ENCODE measurements at regions not wholly inside any gene's neighbourhood (a gene's known extent, or its start where the extent isn't known, plus 50 kb on each side); places are given as distances from the start of the nearest gene placed in this dataset.

- Histone ChIP-seq H3K4me1 (no peaks in the 10 kb centered on the region), H3K9me3 (no peaks in the 10 kb centered on the region), H3K4me3 (no peak overlapping the region), H3K27me3 (no peaks in the 10 kb centered on the region), H3K36me3 (no peaks in the 10 kb centered on the region), H3K27ac (no peak overlapping the region)
- TF ChIP-seq POLR2AphosphoS5 (IDR thresholded peaks at IDR 0.05; ENCODE audit: insufficient read depth in 1 of 2, low read depth in 1 of 2) (no peak), POLR2A (IDR thresholded peaks at IDR 0.05) (no peak), CTCF (IDR thresholded peaks at IDR 0.05) (no peak)
- intact Hi-C loops (cut with DNase I) = no loop called here
- peak; percentile 64 to 88 for DNase-seq (ENCODE audit: extremely low spot score in 2 of 2)
Observed at GRCh38 chr10:128993911-128994538, 473.0 kb upstream of the MGMT start.

GRCh38 chr10:128994598-128995143 is 472.4 kb upstream of the MGMT start:
- Histone ChIP-seq H3K4me1 (no peaks in the 10 kb centered on the region), H3K27ac (no peak overlapping the region), H3K36me3 (no peaks in the 10 kb centered on the region), H3K27me3 (no peaks in the 10 kb centered on the region), H3K4me3 (no peak overlapping the region), H3K9me3 (no peaks in the 10 kb centered on the region)
- intact Hi-C loops (cut with DNase I) = no loop called here
- no peak for DNase-seq (ENCODE audit: extremely low spot score in 2 of 2)
- TF ChIP-seq CTCF (IDR thresholded peaks at IDR 0.05) = no peak
- no peak for TF ChIP-seq POLR2A (IDR thresholded peaks at IDR 0.05)
- no peak for TF ChIP-seq POLR2AphosphoS5 (IDR thresholded peaks at IDR 0.05; ENCODE audit: insufficient read depth in 1 of 2, low read depth in 1 of 2)

- TF ChIP-seq POLR2AphosphoS5 (IDR thresholded peaks at IDR 0.05; ENCODE audit: insufficient read depth in 1 of 2, low read depth in 1 of 2) (no peak), CTCF (IDR thresholded peaks at IDR 0.05) (no peak), POLR2A (IDR thresholded peaks at IDR 0.05) (no peak)
- Histone ChIP-seq H3K36me3 (no peaks in the 10 kb centered on the region), H3K27ac (no peak overlapping the region), H3K4me1 (no peaks in the 10 kb centered on the region), H3K27me3 (no peaks in the 10 kb centered on the region), H3K4me3 (no peak overlapping the region), H3K9me3 (no peaks in the 10 kb centered on the region)
- intact Hi-C loops (cut with DNase I) = no loop called here
- peak in 1 of 2 donors; percentile 70 for DNase-seq (ENCODE audit: extremely low spot score in 2 of 2)
Observed at GRCh38 chr10:128995676-128996075, 471.4 kb upstream of the MGMT start.

- DNase-seq (ENCODE audit: extremely low spot score in 2 of 2) = peak in 1 of 2 donors; percentile 94
Observed at GRCh38 chr10:128996092-128996491, 470.9 kb upstream of the MGMT start.

More at GRCh38 chr10:128996092-128996491, 470.9 kb upstream of the MGMT start:
- Histone ChIP-seq H3K4me3 (no peak overlapping the region), H3K36me3 (no peaks in the 10 kb centered on the region), H3K27ac (no peak overlapping the region), H3K4me1 (no peaks in the 10 kb centered on the region), H3K27me3 (no peaks in the 10 kb centered on the region), H3K9me3 (no peaks in the 10 kb centered on the region)
- intact Hi-C loops (cut with DNase I) = no loop called here
- TF ChIP-seq POLR2AphosphoS5 (IDR thresholded peaks at IDR 0.05; ENCODE audit: insufficient read depth in 1 of 2, low read depth in 1 of 2) (no peak), POLR2A (IDR thresholded peaks at IDR 0.05) (no peak), CTCF (IDR thresholded peaks at IDR 0.05) (no peak)
